ENCODE measurements at regions not wholly inside any gene's neighbourhood (a gene's known extent, or its start where the extent isn't known, plus 50 kb on each side); places are given as distances from the start of the nearest gene placed in this dataset.
"Not testable (repeated sequence)": the region's sequence is repeated elsewhere in the genome, so short reads cannot be mapped to it uniquely, and the experiment has no call there.

- WGBS (ENCODE audit: insufficient coverage, insufficient read length) = no CpG with 5 or more reads among the region's 7 CpGs
- DNase-seq (ENCODE audit: low read depth, low spot score); H3K9me3 ChIP-seq (ENCODE audit: control insufficient read depth, insufficient read depth, low read length): not testable (repeated sequence)
These were observed 95.5 kb downstream of the NSUN5 start for GRCh38 chr7:73213076-73213475.

GRCh38 chr7:73205594-73205993 is 103.0 kb downstream of the NSUN5 start:
- H3K4me3 ChIP-seq (ENCODE audit: low read length); H3K36me3 ChIP-seq (ENCODE audit: control insufficient read depth, insufficient read depth, low read length); H3K9me3 ChIP-seq (ENCODE audit: control insufficient read depth, insufficient read depth, low read length); H3K27me3 ChIP-seq (ENCODE audit: control insufficient read depth, insufficient read depth, low read length); H3K4me1 ChIP-seq (ENCODE audit: control insufficient read depth, insufficient read depth, low read length); DNase-seq (ENCODE audit: low read depth, low spot score); H3K27ac ChIP-seq (ENCODE audit: low read length): not testable (repeated sequence)
- WGBS (ENCODE audit: insufficient coverage, insufficient read length) = no CpG with 5 or more reads among the region's 3 CpGs

More at GRCh38 chr7:73213076-73213475, 95.5 kb downstream of the NSUN5 start:
- not testable (repeated sequence) for H3K36me3 ChIP-seq (ENCODE audit: control insufficient read depth, insufficient read depth, low read length); H3K4me3 ChIP-seq (ENCODE audit: low read length); H3K27ac ChIP-seq (ENCODE audit: low read length); H3K4me1 ChIP-seq (ENCODE audit: control insufficient read depth, insufficient read depth, low read length); H3K27me3 ChIP-seq (ENCODE audit: control insufficient read depth, insufficient read depth, low read length)

- no CpG with 5 or more reads among the region's 5 CpGs for WGBS (ENCODE audit: insufficient coverage, insufficient read length)
- not testable (repeated sequence) for H3K27me3 ChIP-seq (ENCODE audit: control insufficient read depth, insufficient read depth, low read length); H3K9me3 ChIP-seq (ENCODE audit: control insufficient read depth, insufficient read depth, low read length); H3K4me3 ChIP-seq (ENCODE audit: low read length); H3K4me1 ChIP-seq (ENCODE audit: control insufficient read depth, insufficient read depth, low read length); H3K36me3 ChIP-seq (ENCODE audit: control insufficient read depth, insufficient read depth, low read length); DNase-seq (ENCODE audit: low read depth, low spot score); H3K27ac ChIP-seq (ENCODE audit: low read length)
These were observed 103.7 kb downstream of the NSUN5 start for GRCh38 chr7:73204898-73205297.

GRCh38 chr7:73203312-73203711 is 105.3 kb downstream of the NSUN5 start:
- not testable (repeated sequence) for H3K27ac ChIP-seq (ENCODE audit: low read length); H3K9me3 ChIP-seq (ENCODE audit: control insufficient read depth, insufficient read depth, low read length); H3K36me3 ChIP-seq (ENCODE audit: control insufficient read depth, insufficient read depth, low read length); DNase-seq (ENCODE audit: low read depth, low spot score); H3K4me1 ChIP-seq (ENCODE audit: control insufficient read depth, insufficient read depth, low read length); H3K4me3 ChIP-seq (ENCODE audit: low read length); H3K27me3 ChIP-seq (ENCODE audit: control insufficient read depth, insufficient read depth, low read length)
- WGBS (ENCODE audit: insufficient coverage, insufficient read length) = no CpG with 5 or more reads among the region's 5 CpGs

- not testable (repeated sequence) for H3K9me3 ChIP-seq (ENCODE audit: control insufficient read depth, insufficient read depth, low read length); H3K36me3 ChIP-seq (ENCODE audit: control insufficient read depth, insufficient read depth, low read length); H3K27ac ChIP-seq (ENCODE audit: low read length); H3K4me1 ChIP-seq (ENCODE audit: control insufficient read depth, insufficient read depth, low read length); H3K27me3 ChIP-seq (ENCODE audit: control insufficient read depth, insufficient read depth, low read length); H3K4me3 ChIP-seq (ENCODE audit: low read length); DNase-seq (ENCODE audit: low read depth, low spot score)
- no CpG with 5 or more reads among the region's 9 CpGs for WGBS (ENCODE audit: insufficient coverage, insufficient read length)
These were observed 107.4 kb downstream of the NSUN5 start for GRCh38 chr7:73201264-73201663.

GRCh38 chr7:73200518-73201099 is 108.0 kb downstream of the NSUN5 start:
- DNase-seq (ENCODE audit: low read depth, low spot score); H3K9me3 ChIP-seq (ENCODE audit: control insufficient read depth, insufficient read depth, low read length); H3K36me3 ChIP-seq (ENCODE audit: control insufficient read depth, insufficient read depth, low read length); H3K4me3 ChIP-seq (ENCODE audit: low read length); H3K27me3 ChIP-seq (ENCODE audit: control insufficient read depth, insufficient read depth, low read length); H3K4me1 ChIP-seq (ENCODE audit: control insufficient read depth, insufficient read depth, low read length); H3K27ac ChIP-seq (ENCODE audit: low read length): not testable (repeated sequence)
- WGBS (ENCODE audit: insufficient coverage, insufficient read length) = no CpG with 5 or more reads among the region's 9 CpGs

- not testable (repeated sequence) for H3K27ac ChIP-seq (ENCODE audit: low read length); H3K9me3 ChIP-seq (ENCODE audit: control insufficient read depth, insufficient read depth, low read length); H3K4me3 ChIP-seq (ENCODE audit: low read length); H3K4me1 ChIP-seq (ENCODE audit: control insufficient read depth, insufficient read depth, low read length); DNase-seq (ENCODE audit: low read depth, low spot score); H3K27me3 ChIP-seq (ENCODE audit: control insufficient read depth, insufficient read depth, low read length); H3K36me3 ChIP-seq (ENCODE audit: control insufficient read depth, insufficient read depth, low read length)
- no CpG with 5 or more reads among the region's 10 CpGs for WGBS (ENCODE audit: insufficient coverage, insufficient read length)
These were observed 108.2 kb upstream of the SPDYE9 start for GRCh38 chr7:73193991-73194390.

GRCh38 chr7:73190483-73191155 is 104.8 kb upstream of the SPDYE9 start:
- no CpG with 5 or more reads among the region's 9 CpGs for WGBS (ENCODE audit: insufficient coverage, insufficient read length)
- not testable (repeated sequence) for DNase-seq (ENCODE audit: low read depth, low spot score); H3K4me3 ChIP-seq (ENCODE audit: low read length); H3K36me3 ChIP-seq (ENCODE audit: control insufficient read depth, insufficient read depth, low read length); H3K27ac ChIP-seq (ENCODE audit: low read length); H3K4me1 ChIP-seq (ENCODE audit: control insufficient read depth, insufficient read depth, low read length); H3K27me3 ChIP-seq (ENCODE audit: control insufficient read depth, insufficient read depth, low read length); H3K9me3 ChIP-seq (ENCODE audit: control insufficient read depth, insufficient read depth, low read length)

GRCh38 chr7:73188287-73188686 is 102.4 kb upstream of the SPDYE9 start:
- not testable (repeated sequence) for H3K4me1 ChIP-seq (ENCODE audit: control insufficient read depth, insufficient read depth, low read length); DNase-seq (ENCODE audit: low read depth, low spot score); H3K9me3 ChIP-seq (ENCODE audit: control insufficient read depth, insufficient read depth, low read length); H3K4me3 ChIP-seq (ENCODE audit: low read length); H3K36me3 ChIP-seq (ENCODE audit: control insufficient read depth, insufficient read depth, low read length); H3K27me3 ChIP-seq (ENCODE audit: control insufficient read depth, insufficient read depth, low read length); H3K27ac ChIP-seq (ENCODE audit: low read length)
- WGBS (ENCODE audit: insufficient coverage, insufficient read length) = no CpG with 5 or more reads among the region's 9 CpGs

GRCh38 chr7:73186589-73187309 is 100.9 kb upstream of the SPDYE9 start:
- not testable (repeated sequence) for H3K27ac ChIP-seq (ENCODE audit: low read length); DNase-seq (ENCODE audit: low read depth, low spot score); H3K4me1 ChIP-seq (ENCODE audit: control insufficient read depth, insufficient read depth, low read length); H3K36me3 ChIP-seq (ENCODE audit: control insufficient read depth, insufficient read depth, low read length); H3K9me3 ChIP-seq (ENCODE audit: control insufficient read depth, insufficient read depth, low read length); H3K4me3 ChIP-seq (ENCODE audit: low read length); H3K27me3 ChIP-seq (ENCODE audit: control insufficient read depth, insufficient read depth, low read length)
- no CpG with 5 or more reads among the region's 14 CpGs for WGBS (ENCODE audit: insufficient coverage, insufficient read length)
